ENCODE measurements at regions not wholly inside any gene's neighbourhood (a gene's known extent, or its start where the extent isn't known, plus 50 kb on each side); places are given as distances from the start of the nearest gene placed in this dataset.

- no peaks in the 10 kb centered on the region for H3K27me3 ChIP-seq (ENCODE audit: insufficient read depth)
- H3K27ac Mint-ChIP-seq: no peak overlapping the region
- H3K9me2 ChIP-seq (ENCODE audit: insufficient read depth): peaks cover 9% of the 10 kb centered on the region; the same call in 1 of the 2 replicates
- H3K4me1 ChIP-seq (ENCODE audit: insufficient read depth): peaks cover 40% of the 10 kb centered on the region
- H3K36me3 Mint-ChIP-seq (ENCODE audit: low read depth): no peaks in the 10 kb centered on the region
- no peaks in the 10 kb centered on the region for H3F3A ChIP-seq (replicated peaks; ENCODE audit: low read depth)
- ATAC-seq: no peak
- H3K27me3 Mint-ChIP-seq (ENCODE audit: insufficient read depth, low read depth, poor library complexity): peaks cover 20% of the 10 kb centered on the region
- no peak for TF ChIP-seq EZH2phosphoT487 (IDR thresholded peaks at IDR 0.05; ENCODE audit: unreplicated experiment)
- TF ChIP-seq REST (IDR thresholded peaks at IDR 0.05; ENCODE audit: unreplicated experiment): no peak
- TF ChIP-seq ZNF114 (CRISPR knock-in tag; IDR thresholded peaks at IDR 0.05): no peak
- no peak for TF ChIP-seq POLR2AphosphoS5 (IDR thresholded peaks at IDR 0.05; ENCODE audit: low read depth)
- TF ChIP-seq ETS1 (IDR thresholded peaks at IDR 0.05): no peak
- no peak for TF ChIP-seq CREB1 (CRISPR knock-in tag; IDR thresholded peaks at IDR 0.05; ENCODE audit: low read depth)
- TF ChIP-seq CTCF (conservative IDR thresholded peaks at IDR 0.05; ENCODE audit: low read depth in 2 of 2): no peak
- TF ChIP-seq STAT1 (IDR thresholded peaks at IDR 0.05; ENCODE audit: unreplicated experiment): no peak
- no peak for TF ChIP-seq ZNF331 (CRISPR knock-in tag; IDR thresholded peaks at IDR 0.05; ENCODE audit: low read depth)
- TF ChIP-seq JUNB (IDR thresholded peaks at IDR 0.05; ENCODE audit: unreplicated experiment): no peak
- no peak for TF ChIP-seq EZH2 (IDR thresholded peaks at IDR 0.05; ENCODE audit: low read depth, unreplicated experiment)
- TF ChIP-seq NANOG (IDR thresholded peaks at IDR 0.05; ENCODE audit: borderline replicate concordance): no peak
- TF ChIP-seq ZNF462 (CRISPR knock-in tag; IDR thresholded peaks at IDR 0.05): no peak
- H3K9me3 Mint-ChIP-seq: peaks cover 7% of the 10 kb centered on the region; the same call in 1 of the 3 replicates
- no peak overlapping the region for H3K4me3 ChIP-seq
- H3K4me3 Mint-ChIP-seq: no peak overlapping the region
- H3K4me2 ChIP-seq: no peak overlapping the region
- no peaks in the 10 kb centered on the region for H4K20me1 ChIP-seq (replicated peaks; ENCODE audit: insufficient read depth)
- H3K79me2 ChIP-seq (replicated peaks; ENCODE audit: insufficient read depth): no peaks in the 10 kb centered on the region
- H3K4me1 Mint-ChIP-seq: peaks cover 53% of the 10 kb centered on the region
- H3K27ac ChIP-seq (ENCODE audit: low read depth): no peak overlapping the region
- DNase-seq (ENCODE audit: low spot score): no peak
- H3K36me3 ChIP-seq (ENCODE audit: insufficient read depth): no peaks in the 10 kb centered on the region
- 0 out of 2 replicates have a peak overlapping the region, but pooled peaks have one; percentile 10 for H2AFZ ChIP-seq
Observed at GRCh38 chr21:38984982-38985567, 179.3 kb downstream of the ETS2 start.
